Suprapubic skin (tissue), 4 donors: ENCODE measurements at regions not wholly inside any gene's neighbourhood (a gene's known extent, or its start where the extent isn't known, plus 50 kb on each side); places are given as distances from the start of the nearest gene placed in this dataset.

Source experiments
- DNase-seq, 2 donors: peaks; one replicate each; pipeline ENCODE4 v3.0.0-alpha.2; 2019; ENCODE audit warnings: low spot score in 2 of 2
- H3K27ac ChIP-seq: fragments of 200-600 bp; sonication (generic); one replicate; pipeline ENCODE4 v1.5.1; 2019
- H3K27me3 ChIP-seq: fragments of 200-600 bp; sonication (generic); one replicate; pipeline ENCODE4 v1.5.1; 2019
- H3K36me3 ChIP-seq: fragments of 200-600 bp; sonication (generic); one replicate; pipeline ENCODE4 v1.5.1; 2019
- H3K4me1 ChIP-seq: fragments of 200-600 bp; sonication (generic); one replicate; pipeline ENCODE4 v1.5.1; 2019
- H3K4me3 ChIP-seq: fragments of 200-600 bp; sonication (generic); one replicate; pipeline ENCODE4 v1.5.1; 2019; ENCODE audit warnings: mild to moderate bottlenecking
- H3K9me3 ChIP-seq: fragments of 200-600 bp; sonication (generic); one replicate; pipeline ENCODE4 v1.5.1; 2019
- EP300 ChIP-seq: sonication (generic); formaldehyde crosslinking; IDR thresholded peaks from one replicate; pipeline ENCODE4 v1.6.1; 2017; ENCODE audit warnings: antibody characterized with exemption
- POLR2A ChIP-seq, 2 donors: fragments of 450-650 bp; IDR thresholded peaks; one replicate each; pipeline ENCODE4 v1.6.1; 2017; ENCODE audit warnings: antibody characterized with exemption in 2 of 2, mild to moderate bottlenecking in 2 of 2, moderate library complexity in 2 of 2
- POLR2AphosphoS5 ChIP-seq, 3 donors: sonication (generic); formaldehyde crosslinking; IDR thresholded peaks; one replicate each; pipeline ENCODE4 v1.6.1; 2017; ENCODE audit warnings: antibody characterized with exemption in 3 of 3
- WGBS: methylation state at CpG from one replicate; pipeline ENCODE4 v1.1.5; 2018; 5-methylcytosine and 5-hydroxymethylcytosine counted together
- TF ChIP-seq, protein P1 (sequence below), 2 donors: fragments of 200-600 bp in 1 of 2; fragments of 450-650 bp in 1 of 2; sonication (generic) in 1 of 2; IDR thresholded peaks; one replicate each; pipeline ENCODE4 v1.5.1; 2016 to 2019; ENCODE audit warnings: antibody characterized with exemption in 2 of 2, mild to moderate bottlenecking in 1 of 2, moderate library complexity in 1 of 2

DNA sequence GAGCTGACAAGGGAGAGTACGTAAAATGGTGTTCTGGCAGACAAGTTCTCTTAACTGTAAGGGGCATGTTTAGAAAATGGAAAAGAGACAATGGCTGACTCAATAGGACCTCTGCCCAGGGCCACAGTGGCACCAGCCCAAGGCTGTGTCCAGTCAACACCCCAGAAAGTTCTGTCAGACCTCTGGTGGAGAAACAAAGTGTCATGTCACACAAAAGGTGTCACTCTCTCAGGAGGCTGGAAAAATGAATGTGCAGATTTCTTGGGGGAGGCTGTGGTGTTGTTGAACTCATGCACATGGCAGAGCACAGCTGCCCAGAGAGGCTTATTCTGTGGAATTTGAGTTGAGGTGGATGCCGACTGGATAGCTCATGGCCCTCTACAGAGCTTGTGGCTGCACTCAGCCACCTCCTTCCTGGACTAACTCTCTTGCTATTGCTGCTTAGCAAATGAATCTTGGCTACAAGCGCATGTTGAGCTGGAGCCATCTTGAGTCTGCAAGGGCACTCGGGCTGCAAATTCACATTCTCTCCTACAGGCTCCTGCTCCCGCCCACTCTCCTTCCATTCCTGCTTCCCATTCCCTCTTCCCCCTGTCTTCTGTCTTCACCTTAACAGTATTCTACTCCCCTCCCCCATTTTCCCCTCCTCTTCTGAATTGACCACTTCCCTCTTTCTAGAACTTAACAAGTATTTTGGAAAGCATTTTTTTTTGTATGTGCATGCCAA lies 55.8 kb upstream of the SLC7A14 start:
- Histone ChIP-seq H3K4me1 (peaks cover 3% of the 10 kb centered on the region), H3K27ac (no peak overlapping the region), H3K27me3 (no peaks in the 10 kb centered on the region), H3K4me3 (no peak overlapping the region), H3K9me3 (no peaks in the 10 kb centered on the region), H3K36me3 (no peaks in the 10 kb centered on the region)
- TF ChIP-seq POLR2A (IDR thresholded peaks at IDR 0.05) (no peak), EP300 (no peak), POLR2AphosphoS5 (IDR thresholded peaks at IDR 0.05) (no peak)
- TF ChIP-seq, protein P1, sequence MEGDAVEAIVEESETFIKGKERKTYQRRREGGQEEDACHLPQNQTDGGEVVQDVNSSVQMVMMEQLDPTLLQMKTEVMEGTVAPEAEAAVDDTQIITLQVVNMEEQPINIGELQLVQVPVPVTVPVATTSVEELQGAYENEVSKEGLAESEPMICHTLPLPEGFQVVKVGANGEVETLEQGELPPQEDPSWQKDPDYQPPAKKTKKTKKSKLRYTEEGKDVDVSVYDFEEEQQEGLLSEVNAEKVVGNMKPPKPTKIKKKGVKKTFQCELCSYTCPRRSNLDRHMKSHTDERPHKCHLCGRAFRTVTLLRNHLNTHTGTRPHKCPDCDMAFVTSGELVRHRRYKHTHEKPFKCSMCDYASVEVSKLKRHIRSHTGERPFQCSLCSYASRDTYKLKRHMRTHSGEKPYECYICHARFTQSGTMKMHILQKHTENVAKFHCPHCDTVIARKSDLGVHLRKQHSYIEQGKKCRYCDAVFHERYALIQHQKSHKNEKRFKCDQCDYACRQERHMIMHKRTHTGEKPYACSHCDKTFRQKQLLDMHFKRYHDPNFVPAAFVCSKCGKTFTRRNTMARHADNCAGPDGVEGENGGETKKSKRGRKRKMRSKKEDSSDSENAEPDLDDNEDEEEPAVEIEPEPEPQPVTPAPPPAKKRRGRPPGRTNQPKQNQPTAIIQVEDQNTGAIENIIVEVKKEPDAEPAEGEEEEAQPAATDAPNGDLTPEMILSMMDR (IDR thresholded peaks at IDR 0.05), result no peak
- WGBS, result 81% methylated on average over 5 of the region's 5 CpGs
- no peak for DNase-seq

GRCh38 chr3:170640737-170641171 lies 54.9 kb upstream of the SLC7A14 start:
- no peaks in the 10 kb centered on the region for H3K36me3 ChIP-seq
- H3K9me3 ChIP-seq, result no peaks in the 10 kb centered on the region
- no peak for DNase-seq
- H3K4me3 ChIP-seq, result no peak overlapping the region
- TF ChIP-seq POLR2A (IDR thresholded peaks at IDR 0.05) (no peak), EP300 (no peak), POLR2AphosphoS5 (IDR thresholded peaks at IDR 0.05) (no peak)
- TF ChIP-seq, protein P1 (IDR thresholded peaks at IDR 0.05), result no peak
- no peak overlapping the region for H3K27ac ChIP-seq
- H3K27me3 ChIP-seq, result no peaks in the 10 kb centered on the region
- H3K4me1 ChIP-seq, result peaks cover 3% of the 10 kb centered on the region
- 83% methylated on average over 1 of the region's 1 CpG for WGBS

GRCh38 chr3:170638988-170639387 lies 53.1 kb upstream of the SLC7A14 start:
- no peak for DNase-seq
- 74% methylated on average over 4 of the region's 4 CpGs for WGBS
- H3K4me1 ChIP-seq, result peaks cover 3% of the 10 kb centered on the region
- no peak overlapping the region for H3K4me3 ChIP-seq
- TF ChIP-seq EP300, result no peak
- no peaks in the 10 kb centered on the region for H3K9me3 ChIP-seq
- H3K27ac ChIP-seq, result no peak overlapping the region
- H3K27me3 ChIP-seq, result no peaks in the 10 kb centered on the region
- H3K36me3 ChIP-seq, result no peaks in the 10 kb centered on the region

DNA sequence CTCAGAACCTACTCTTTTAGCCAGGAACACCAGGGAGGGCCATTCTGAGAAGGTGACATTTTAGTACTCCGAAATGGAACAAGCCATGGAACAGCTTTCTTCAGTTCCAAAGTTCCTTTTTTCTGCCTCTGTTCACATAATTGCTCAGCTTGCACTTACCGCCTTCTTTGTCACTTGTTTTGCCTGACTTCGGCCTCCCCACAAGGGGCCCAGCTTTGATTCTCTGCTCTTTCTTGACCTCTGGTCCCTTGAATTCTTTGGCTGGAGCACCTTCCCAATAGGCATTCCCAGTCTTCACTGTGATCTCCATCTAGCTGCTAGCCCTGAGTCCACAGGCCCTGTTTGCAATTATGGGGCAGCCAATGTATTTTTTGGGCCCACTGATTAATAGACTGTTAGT lies 51.4 kb upstream of the SLC7A14 start:
- Histone ChIP-seq H3K36me3 (no peaks in the 10 kb centered on the region), H3K4me1 (no peaks in the 10 kb centered on the region), H3K27me3 (no peaks in the 10 kb centered on the region), H3K4me3 (no peak overlapping the region), H3K27ac (no peak overlapping the region), H3K9me3 (no peaks in the 10 kb centered on the region)
- TF ChIP-seq POLR2AphosphoS5 (IDR thresholded peaks at IDR 0.05) (no peak), POLR2A (IDR thresholded peaks at IDR 0.05) (no peak), EP300 (no peak)
- TF ChIP-seq, protein P1 (IDR thresholded peaks at IDR 0.05), result no peak
- 92% methylated on average over 3 of the region's 3 CpGs for WGBS
- no peak for DNase-seq

DNA sequence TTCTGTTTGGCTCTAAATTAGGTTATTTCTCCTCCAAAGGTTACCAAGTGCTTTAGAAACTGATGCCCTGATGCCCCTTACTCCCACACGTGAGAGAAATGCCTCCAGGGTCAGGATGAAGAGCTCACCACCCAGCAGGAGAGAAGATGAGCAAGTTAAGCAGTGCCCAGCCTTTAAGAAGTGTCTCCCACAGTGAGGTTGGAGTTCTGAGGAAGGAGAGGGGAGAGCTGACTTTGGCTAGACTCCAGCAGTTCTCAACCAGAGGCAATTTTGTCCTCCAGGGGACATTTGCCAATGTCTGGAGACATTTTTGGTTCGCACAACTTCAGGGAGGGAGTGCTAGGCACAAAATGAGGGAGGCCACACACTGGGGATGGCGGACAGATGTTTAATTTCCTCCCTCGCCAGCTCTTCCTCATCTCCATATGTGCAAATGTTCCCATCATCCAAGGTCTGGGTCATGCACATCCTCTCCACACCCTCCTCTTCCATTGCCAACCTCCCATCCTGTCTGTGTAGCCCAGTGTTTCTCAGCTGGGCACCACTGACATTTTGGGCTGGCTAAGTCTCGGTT lies 50.6 kb upstream of the SLC7A14 start:
- no peak overlapping the region for H3K27ac ChIP-seq
- H3K27me3 ChIP-seq, result no peaks in the 10 kb centered on the region
- no peak for DNase-seq
- no peaks in the 10 kb centered on the region for H3K4me1 ChIP-seq
- TF ChIP-seq, protein P1 (IDR thresholded peaks at IDR 0.05), result no peak
- TF ChIP-seq EP300 (no peak), POLR2AphosphoS5 (IDR thresholded peaks at IDR 0.05) (no peak), POLR2A (IDR thresholded peaks at IDR 0.05) (no peak)
- 47% methylated on average over 5 of the region's 5 CpGs for WGBS
- H3K36me3 ChIP-seq, result no peaks in the 10 kb centered on the region
- H3K9me3 ChIP-seq, result no peaks in the 10 kb centered on the region
- no peak overlapping the region for H3K4me3 ChIP-seq
